Thyroid gland (tissue), 4 donors: ENCODE measurements at regions not wholly inside any gene's neighbourhood (a gene's known extent, or its start where the extent isn't known, plus 50 kb on each side); places are given as distances from the start of the nearest gene placed in this dataset.

ENCODE experiments used
- POLR2A ChIP-seq, 2 donors: fragments of 450-650 bp; IDR thresholded peaks; one replicate each; pipeline ENCODE4 v1.6.1; 2017; ENCODE audit warnings: antibody characterized with exemption in 2 of 2, mild to moderate bottlenecking in 2 of 2, moderate library complexity in 1 of 2
- TF ChIP-seq, protein P1 (sequence below), 6 experiments: fragments of 200-600 bp in 3 of 6; fragments of 450-650 bp in 3 of 6; sonication (generic) in 3 of 6; IDR thresholded peaks; one replicate each; pipeline ENCODE4 v1.5.1; 2016 to 2019; ENCODE audit warnings: antibody characterized with exemption in 6 of 6, mild to moderate bottlenecking in 2 of 6, inconsistent platforms in 1 of 6, moderate library complexity in 1 of 6

DNA sequence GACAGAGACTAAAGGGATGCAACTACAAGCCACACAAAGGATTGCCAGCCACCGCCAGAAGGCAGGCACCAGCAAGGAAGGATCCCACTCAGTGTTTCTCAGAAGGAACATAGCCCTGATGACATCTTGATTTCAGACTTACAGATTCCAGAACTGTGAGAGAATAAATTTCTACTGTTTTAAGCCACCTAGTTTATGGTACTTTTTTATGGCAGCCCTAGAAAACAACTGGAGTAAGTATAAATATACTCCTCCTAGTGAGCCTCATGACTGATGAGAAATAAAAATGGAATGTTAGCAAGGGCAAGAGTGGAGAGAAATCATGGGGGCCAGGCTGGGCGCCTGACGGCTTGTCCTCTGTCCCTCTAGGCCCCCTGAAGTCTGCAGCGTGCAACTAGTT is 307.3 kb downstream of the PIK3R1 start:
- TF ChIP-seq, protein P1, sequence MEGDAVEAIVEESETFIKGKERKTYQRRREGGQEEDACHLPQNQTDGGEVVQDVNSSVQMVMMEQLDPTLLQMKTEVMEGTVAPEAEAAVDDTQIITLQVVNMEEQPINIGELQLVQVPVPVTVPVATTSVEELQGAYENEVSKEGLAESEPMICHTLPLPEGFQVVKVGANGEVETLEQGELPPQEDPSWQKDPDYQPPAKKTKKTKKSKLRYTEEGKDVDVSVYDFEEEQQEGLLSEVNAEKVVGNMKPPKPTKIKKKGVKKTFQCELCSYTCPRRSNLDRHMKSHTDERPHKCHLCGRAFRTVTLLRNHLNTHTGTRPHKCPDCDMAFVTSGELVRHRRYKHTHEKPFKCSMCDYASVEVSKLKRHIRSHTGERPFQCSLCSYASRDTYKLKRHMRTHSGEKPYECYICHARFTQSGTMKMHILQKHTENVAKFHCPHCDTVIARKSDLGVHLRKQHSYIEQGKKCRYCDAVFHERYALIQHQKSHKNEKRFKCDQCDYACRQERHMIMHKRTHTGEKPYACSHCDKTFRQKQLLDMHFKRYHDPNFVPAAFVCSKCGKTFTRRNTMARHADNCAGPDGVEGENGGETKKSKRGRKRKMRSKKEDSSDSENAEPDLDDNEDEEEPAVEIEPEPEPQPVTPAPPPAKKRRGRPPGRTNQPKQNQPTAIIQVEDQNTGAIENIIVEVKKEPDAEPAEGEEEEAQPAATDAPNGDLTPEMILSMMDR (IDR thresholded peaks at IDR 0.05): no peak
- no peak for TF ChIP-seq POLR2A (IDR thresholded peaks at IDR 0.05)
